SK-N-SH (cell line): ENCODE measurements at regions not wholly inside any gene's neighbourhood (a gene's known extent, or its start where the extent isn't known, plus 50 kb on each side); places are given as distances from the start of the nearest gene placed in this dataset.

ENCODE experiments used
- ELF1 ChIP-seq: IDR thresholded peaks from 2 replicates; pipeline ENCODE4 v1.4.0; 2012
- JUND ChIP-seq: IDR thresholded peaks from 2 replicates; pipeline ENCODE4 v1.4.0; 2012
- SIN3A ChIP-seq: IDR thresholded peaks from 2 replicates; pipeline ENCODE4 v1.6.1; 2012; ENCODE audit warnings: low read depth, mild to moderate bottlenecking, low read length, moderate library complexity, borderline replicate concordance
- YY1 ChIP-seq: IDR thresholded peaks from 2 replicates; pipeline ENCODE4 v1.4.0; 2012; ENCODE audit warnings: low read depth, mild to moderate bottlenecking

GRCh38 chr4:140315019-140315418 lies 58.4 kb upstream of the SCOC start:
- TF ChIP-seq JUND, result no peak
- TF ChIP-seq ELF1, result no peak
- TF ChIP-seq SIN3A, result no peak
- TF ChIP-seq YY1, result no peak
